CD14-positive monocyte (primary cell): ENCODE measurements at regions not wholly inside any gene's neighbourhood (a gene's known extent, or its start where the extent isn't known, plus 50 kb on each side); places are given as distances from the start of the nearest gene placed in this dataset.

ENCODE experiments used
- DNase-seq, 3 donors: peaks; one replicate each; pipeline ENCODE4 v3.0.0-alpha.2; 2011 to 2022
- H2AFZ ChIP-seq: 2 replicates; pipeline ENCODE4 v1.6.0; 2012; ENCODE audit warnings: mild to moderate bottlenecking, low read depth, low read length, inconsistent platforms; ENCODE audit not compliant: insufficient read depth, poor library complexity, severe bottlenecking
- H3K27ac ChIP-seq, 2 donors: 1 replicate in 1 of 2; 2 replicates in 1 of 2; pipeline ENCODE4 v1.5.1; 2012 to 2013; ENCODE audit warnings: low read length in 2 of 2, control low read depth in 1 of 2, inconsistent platforms in 1 of 2, low read depth in 1 of 2, mild to moderate bottlenecking in 1 of 2
- H3K27me3 ChIP-seq, 2 donors: one replicate each; pipeline versions ENCODE4 v1.6.0 to v1.6.1; 2011 to 2013; ENCODE audit warnings: low read length in 2 of 2; ENCODE audit not compliant: control insufficient read depth in 2 of 2, insufficient read depth in 2 of 2
- H3K36me3 ChIP-seq, 2 donors: replicated peaks in 1 of 2; 1 replicate in 1 of 2; 2 replicates in 1 of 2; pipeline versions ENCODE4 v1.5.1 to v1.6.1; 2012 to 2013; ENCODE audit warnings: low read length in 2 of 2, control low read depth in 1 of 2, inconsistent platforms in 1 of 2, mild to moderate bottlenecking in 1 of 2; ENCODE audit not compliant: insufficient read depth in 2 of 2, control insufficient read depth in 1 of 2
- H3K4me1 ChIP-seq, 2 donors: 1 replicate in 1 of 2; 2 replicates in 1 of 2; pipeline versions ENCODE4 v1.5.1 to v1.6.1; 2012 to 2013; ENCODE audit warnings: low read length in 2 of 2, control low read depth in 1 of 2, inconsistent platforms in 1 of 2, mild to moderate bottlenecking in 1 of 2, moderate library complexity in 1 of 2; ENCODE audit not compliant: insufficient read depth in 2 of 2, control insufficient read depth in 1 of 2
- H3K4me2 ChIP-seq: replicated peaks from 2 replicates; pipeline ENCODE3; 2012; ENCODE audit warnings: low read length, moderate library complexity, mild to moderate bottlenecking; ENCODE audit not compliant: poor library complexity, severe bottlenecking; ENCODE audit errors: extremely low read depth
- H3K4me3 ChIP-seq, 3 experiments: fragments of 200-600 bp in 1 of 3; sonication (generic) in 1 of 3; replicated peaks in 1 of 3; 1 replicate in 2 of 3; 2 replicates in 1 of 3; pipeline ENCODE4 v1.5.1; 2011 to 2013; ENCODE audit warnings: low read length in 3 of 3, mild to moderate bottlenecking in 3 of 3, control low read depth in 2 of 3, low read depth in 2 of 3, inconsistent platforms in 1 of 3, moderate library complexity in 1 of 3
- H3K79me2 ChIP-seq: 2 replicates; pipeline ENCODE4 v1.6.0; 2012; ENCODE audit warnings: mild to moderate bottlenecking, control low read depth, inconsistent platforms, low read length, moderate library complexity; ENCODE audit not compliant: insufficient read depth
- H3K9ac ChIP-seq: 2 replicates; pipeline ENCODE4 v1.6.0; 2017; ENCODE audit warnings: low read length, mild to moderate bottlenecking; ENCODE audit not compliant: insufficient read depth, poor library complexity, severe bottlenecking
- H3K9me3 ChIP-seq, 2 donors: replicated peaks in 1 of 2; 1 replicate in 1 of 2; 2 replicates in 1 of 2; pipeline versions ENCODE4 v1.5.1 to v1.6.1; 2012 to 2013; ENCODE audit warnings: low read length in 2 of 2, control low read depth in 1 of 2; ENCODE audit not compliant: control insufficient read depth in 1 of 2, insufficient read depth in 1 of 2
- H4K20me1 ChIP-seq: 2 replicates; pipeline ENCODE4 v1.6.0; 2012; ENCODE audit warnings: mild to moderate bottlenecking, low read length, control low read depth, moderate library complexity; ENCODE audit not compliant: insufficient read depth
- H3K27ac Mint-ChIP-seq, 7 donors: one replicate each; pipeline ENCODE4 v1.8.0; 2020; ENCODE audit warnings: mild to moderate bottlenecking in 7 of 7, mixed read lengths in 7 of 7, moderate library complexity in 6 of 7, inconsistent platforms in 2 of 7
- H3K27me3 Mint-ChIP-seq, 3 donors: one replicate each; pipeline ENCODE4 v1.8.0; 2021 to 2022; ENCODE audit warnings: low read depth in 3 of 3, mild to moderate bottlenecking in 3 of 3, mixed read lengths in 3 of 3, moderate library complexity in 3 of 3, inconsistent platforms in 1 of 3
- H3K36me3 Mint-ChIP-seq, 2 donors: one replicate each; pipeline ENCODE4 v1.8.0; 2020; ENCODE audit warnings: mixed read lengths in 2 of 2, inconsistent platforms in 1 of 2, mild to moderate bottlenecking in 1 of 2
- H3K4me1 Mint-ChIP-seq: one replicate; pipeline ENCODE4 v1.8.0; 2020; ENCODE audit warnings: mild to moderate bottlenecking, mixed read lengths
- H3K4me3 Mint-ChIP-seq, 2 donors: one replicate each; pipeline ENCODE4 v1.8.0; 2020; ENCODE audit warnings: mild to moderate bottlenecking in 2 of 2, mixed read lengths in 2 of 2, moderate library complexity in 1 of 2
- H3K9me3 Mint-ChIP-seq, 7 donors: one replicate each; pipeline ENCODE4 v1.8.0; 2020 to 2022; ENCODE audit warnings: mixed read lengths in 7 of 7, mild to moderate bottlenecking in 6 of 7, moderate library complexity in 6 of 7, inconsistent platforms in 2 of 7
- CTCF ChIP-seq: fragments of 200-600 bp; IDR thresholded peaks from one replicate; pipeline ENCODE4 v1.8.0; 2022; ENCODE audit warnings: antibody characterized with exemption, mild to moderate bottlenecking
- WGBS: methylation state at CpG from one replicate; pipeline ENCODE4 v1.1.5; 2013; ENCODE audit warnings: missing lambda C conversion rate; ENCODE audit not compliant: insufficient coverage; 5-methylcytosine and 5-hydroxymethylcytosine counted together
- intact Hi-C, 2 donors: fragments of 100-400 bp; cut with micrococcal nuclease; formaldehyde crosslinking; loops; one replicate each; pipeline versions ENCODE4 v1.15.0 to v1.15.1; 2023

- Mint-ChIP-seq H3K4me3 (no peak overlapping the region), H3K27me3 (peaks cover 0 to 7% (median 6%) of the 10 kb centered on the region in 3 donors), H3K36me3 (no peaks in the 10 kb centered on the region), H3K9me3 (no peaks in the 10 kb centered on the region), H3K4me1 (no peaks in the 10 kb centered on the region), H3K27ac (peak overlapping the region in 1 of 7 donors; percentile 53)
- H4K20me1 ChIP-seq: no peaks in the 10 kb centered on the region
- TF ChIP-seq CTCF: no peak
- DNase-seq: no peak
- no peak overlapping the region for H3K4me2 ChIP-seq
- no peaks in the 10 kb centered on the region for H3K4me1 ChIP-seq
- no peaks in the 10 kb centered on the region for H3K27me3 ChIP-seq
- H3K9me3 ChIP-seq: no peaks in the 10 kb centered on the region
- no peaks in the 10 kb centered on the region for H3K36me3 ChIP-seq
- 63% methylated on average over 6 of the region's 14 CpGs for WGBS
- H3K9ac ChIP-seq: no peak overlapping the region
- intact Hi-C loops: no loop called here
- no peaks in the 10 kb centered on the region for H3K79me2 ChIP-seq
- H2AFZ ChIP-seq: no peak overlapping the region
- H3K27ac ChIP-seq: no peak overlapping the region
- no peak overlapping the region for H3K4me3 ChIP-seq
These were observed 80.0 kb downstream of the IRX5 start for GRCh38 chr16:55010492-55011160.

- no peak overlapping the region for H3K4me3 Mint-ChIP-seq
- H4K20me1 ChIP-seq: no peaks in the 10 kb centered on the region
- no CpG with 5 or more reads among the region's 2 CpGs for WGBS
- no peaks in the 10 kb centered on the region for H3K9me3 ChIP-seq
- no peak overlapping the region for H3K27ac Mint-ChIP-seq
- H2AFZ ChIP-seq: no peak overlapping the region
- no peak overlapping the region for H3K27ac ChIP-seq
- H3K4me1 ChIP-seq: no peaks in the 10 kb centered on the region
- no peak overlapping the region for H3K4me3 ChIP-seq
- intact Hi-C loops: no loop called here
- peaks cover under 1% of the 10 kb centered on the region for H3K4me1 Mint-ChIP-seq
- DNase-seq: no peak
- H3K36me3 ChIP-seq: no peaks in the 10 kb centered on the region
- H3K36me3 Mint-ChIP-seq: no peaks in the 10 kb centered on the region
- H3K27me3 Mint-ChIP-seq: peaks cover 4 to 8% (median 5%) of the 10 kb centered on the region in 3 donors
- H3K4me2 ChIP-seq: no peak overlapping the region
- H3K79me2 ChIP-seq: no peaks in the 10 kb centered on the region
- H3K27me3 ChIP-seq: no peaks in the 10 kb centered on the region
- H3K9ac ChIP-seq: no peak overlapping the region
- TF ChIP-seq CTCF: no peak
- no peaks in the 10 kb centered on the region for H3K9me3 Mint-ChIP-seq
These were observed 81.7 kb downstream of the IRX5 start for GRCh38 chr16:55012362-55012761.
